ENCODE measurements at regions not wholly inside any gene's neighbourhood (a gene's known extent, or its start where the extent isn't known, plus 50 kb on each side); places are given as distances from the start of the nearest gene placed in this dataset.

DNA sequence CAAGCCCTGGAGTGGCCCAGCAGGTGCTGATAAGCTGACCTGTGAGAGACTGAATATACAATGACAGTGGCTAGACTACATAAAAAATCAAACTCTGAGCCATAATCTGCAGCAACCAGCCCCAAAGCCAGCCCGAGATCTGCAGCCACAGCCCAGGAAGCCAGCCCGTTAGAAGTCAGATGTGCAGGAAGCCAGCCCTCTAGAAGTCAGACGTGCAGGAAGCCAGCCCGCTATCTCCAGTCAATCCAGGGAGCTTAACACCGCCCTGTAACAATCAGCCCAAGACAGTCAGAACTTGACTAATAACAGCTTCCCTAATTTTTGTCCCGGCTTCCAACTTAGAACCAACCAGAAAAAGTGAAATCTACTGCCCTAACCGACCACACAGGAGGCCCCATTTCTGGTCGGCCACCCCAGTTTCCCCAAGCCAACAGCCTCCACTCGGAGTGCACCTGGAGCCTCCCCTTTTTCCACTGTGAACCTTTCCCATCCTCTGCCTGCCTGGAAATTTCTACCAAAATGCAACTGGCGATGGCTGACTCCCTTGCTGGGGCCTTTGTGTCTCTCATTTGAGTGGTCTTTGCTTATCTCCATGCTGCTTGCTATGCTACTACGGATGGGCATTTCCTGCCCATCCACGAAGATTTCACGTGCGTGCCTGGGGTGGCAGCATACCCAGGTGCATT, 769.3 kb downstream of the KCNJ18 start:
- no peaks in the 10 kb centered on the region for H3K36me3 ChIP-seq
- no peak for DNase-seq
- intact Hi-C loops (cut with DNase I; ENCODE audit: low total_unique reads) (no loop called here), in situ Hi-C loops (cut with MboI; ENCODE audit: low sequenced_read_pairs in 4 of 4) (loop anchor here in 1 of 4 donors (25.0 kb wide), 1 partner anchor 124 kb away; no protein-coding TSS in a partner anchor)
- H3K4me3 ChIP-seq = no peak overlapping the region
- H3K27ac ChIP-seq = no peak overlapping the region
- ATAC-seq = no peak
- no peaks in the 10 kb centered on the region for H3K9me3 ChIP-seq
- H3K27me3 ChIP-seq = no peaks in the 10 kb centered on the region
- TF ChIP-seq POLR2A (IDR thresholded peaks at IDR 0.05) = no peak
- TF ChIP-seq, protein P1, sequence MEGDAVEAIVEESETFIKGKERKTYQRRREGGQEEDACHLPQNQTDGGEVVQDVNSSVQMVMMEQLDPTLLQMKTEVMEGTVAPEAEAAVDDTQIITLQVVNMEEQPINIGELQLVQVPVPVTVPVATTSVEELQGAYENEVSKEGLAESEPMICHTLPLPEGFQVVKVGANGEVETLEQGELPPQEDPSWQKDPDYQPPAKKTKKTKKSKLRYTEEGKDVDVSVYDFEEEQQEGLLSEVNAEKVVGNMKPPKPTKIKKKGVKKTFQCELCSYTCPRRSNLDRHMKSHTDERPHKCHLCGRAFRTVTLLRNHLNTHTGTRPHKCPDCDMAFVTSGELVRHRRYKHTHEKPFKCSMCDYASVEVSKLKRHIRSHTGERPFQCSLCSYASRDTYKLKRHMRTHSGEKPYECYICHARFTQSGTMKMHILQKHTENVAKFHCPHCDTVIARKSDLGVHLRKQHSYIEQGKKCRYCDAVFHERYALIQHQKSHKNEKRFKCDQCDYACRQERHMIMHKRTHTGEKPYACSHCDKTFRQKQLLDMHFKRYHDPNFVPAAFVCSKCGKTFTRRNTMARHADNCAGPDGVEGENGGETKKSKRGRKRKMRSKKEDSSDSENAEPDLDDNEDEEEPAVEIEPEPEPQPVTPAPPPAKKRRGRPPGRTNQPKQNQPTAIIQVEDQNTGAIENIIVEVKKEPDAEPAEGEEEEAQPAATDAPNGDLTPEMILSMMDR (IDR thresholded peaks at IDR 0.05 in 4 of 5, conservative IDR thresholded peaks at IDR 0.05 in 1 of 5) = no peak
- no peaks in the 10 kb centered on the region for H3K4me1 ChIP-seq

DNA sequence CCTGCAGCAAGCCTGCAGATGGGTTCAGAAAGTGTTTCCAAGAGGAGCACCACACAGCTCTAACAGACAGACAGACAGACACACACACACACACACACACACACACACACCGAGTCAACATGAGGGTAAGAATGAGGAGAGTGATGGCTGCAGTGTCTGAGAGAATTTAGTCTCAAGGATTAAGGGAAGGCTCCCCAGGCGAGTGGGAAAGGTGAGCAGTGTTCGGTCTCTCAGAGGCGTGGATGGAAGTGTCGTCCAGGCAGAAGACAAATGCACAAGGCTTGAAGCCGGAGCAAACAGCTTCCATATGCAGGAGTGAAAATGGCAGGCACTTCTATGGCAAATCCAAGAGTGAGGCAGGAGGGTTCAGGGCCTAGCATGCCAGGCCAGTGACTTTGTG, 770.1 kb downstream of the KCNJ18 start:
- Histone ChIP-seq H3K36me3 (no peaks in the 10 kb centered on the region), H3K9me3 (no peaks in the 10 kb centered on the region), H3K27ac (no peak overlapping the region), H3K27me3 (no peaks in the 10 kb centered on the region), H3K4me3 (no peak overlapping the region), H3K4me1 (no peaks in the 10 kb centered on the region)
- no peak for TF ChIP-seq POLR2A (IDR thresholded peaks at IDR 0.05)
- TF ChIP-seq, protein P1 (IDR thresholded peaks at IDR 0.05 in 4 of 5, conservative IDR thresholded peaks at IDR 0.05 in 1 of 5) = no peak
- intact Hi-C loops (cut with DNase I; ENCODE audit: low total_unique reads) = no loop called here
- no peak for DNase-seq
- in situ Hi-C loops (cut with MboI; ENCODE audit: low sequenced_read_pairs in 4 of 4) = loop anchor here in 1 of 4 donors (25.0 kb wide), 1 partner anchor 125 kb away; no protein-coding TSS in a partner anchor
- ATAC-seq = no peak

DNA sequence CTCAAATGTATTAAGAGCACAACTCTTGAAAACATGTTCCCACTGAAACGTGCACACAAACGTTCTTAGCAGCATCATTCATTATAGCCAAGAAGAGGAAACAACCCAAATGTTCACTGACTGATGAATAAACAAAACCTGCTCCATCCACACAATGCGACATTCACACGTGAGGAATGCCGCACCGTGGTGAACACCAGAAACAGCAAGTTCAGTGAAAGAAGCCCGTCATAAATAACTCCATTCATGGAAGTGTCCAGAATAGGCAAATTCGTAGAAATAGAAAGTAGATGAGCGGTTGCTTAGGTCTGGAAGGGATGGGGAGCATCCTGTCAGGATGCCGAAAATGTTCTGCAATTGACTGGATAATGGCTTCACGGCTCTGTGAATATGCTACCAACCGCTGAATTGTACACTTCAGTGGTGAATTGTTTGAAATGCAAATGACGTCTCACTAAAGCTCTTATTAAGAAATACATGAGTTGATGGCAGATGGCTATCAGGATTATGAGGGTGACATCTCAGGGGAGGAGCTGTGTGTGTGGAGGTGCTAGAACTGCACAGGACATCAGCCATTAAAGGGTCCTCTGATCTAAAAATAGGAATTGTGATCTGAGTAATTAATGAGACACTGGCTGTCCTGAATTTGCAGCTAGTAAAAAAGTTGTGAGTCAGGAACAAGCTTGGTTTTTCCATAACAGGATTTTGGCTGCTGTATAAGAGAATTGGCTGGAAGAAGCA, 771.0 kb downstream of the KCNJ18 start:
- Histone ChIP-seq H3K27me3 (no peaks in the 10 kb centered on the region), H3K4me1 (no peaks in the 10 kb centered on the region), H3K36me3 (no peaks in the 10 kb centered on the region), H3K9me3 (no peaks in the 10 kb centered on the region), H3K4me3 (no peak overlapping the region), H3K27ac (no peak overlapping the region)
- intact Hi-C loops (cut with DNase I; ENCODE audit: low total_unique reads) (no loop called here), in situ Hi-C loops (cut with MboI; ENCODE audit: low sequenced_read_pairs in 4 of 4) (loop anchor here in 1 of 4 donors (25.0 kb wide), 1 partner anchor 126 kb away; no protein-coding TSS in a partner anchor)
- TF ChIP-seq, protein P1 (IDR thresholded peaks at IDR 0.05 in 4 of 5, conservative IDR thresholded peaks at IDR 0.05 in 1 of 5) = no peak
- no peak for TF ChIP-seq POLR2A (IDR thresholded peaks at IDR 0.05)
- no peak for ATAC-seq
- no peak for DNase-seq

DNA sequence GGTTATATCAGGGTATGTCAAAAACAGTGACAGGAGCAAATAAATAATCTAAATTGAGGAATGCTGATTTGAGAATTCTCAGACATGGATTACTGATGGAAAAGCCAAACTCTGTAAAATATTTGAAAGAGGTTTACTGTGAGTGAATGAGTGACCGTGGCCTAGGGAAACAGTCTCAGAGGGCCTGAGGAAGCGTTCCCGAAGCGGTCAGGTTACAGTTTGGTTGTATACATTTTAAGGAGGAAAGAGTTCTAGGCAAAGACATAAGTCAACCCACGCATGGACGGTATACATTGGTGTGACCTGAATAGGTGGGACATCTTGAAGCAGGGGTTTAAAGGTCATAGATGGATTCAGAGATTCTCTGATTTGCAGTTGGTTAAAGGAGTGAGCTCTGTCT, 771.7 kb downstream of the KCNJ18 start:
- ATAC-seq = no peak
- no peaks in the 10 kb centered on the region for H3K27me3 ChIP-seq
- intact Hi-C loops (cut with DNase I; ENCODE audit: low total_unique reads) = no loop called here
- DNase-seq = no peak
- H3K4me3 ChIP-seq = no peak overlapping the region
- in situ Hi-C loops (cut with MboI; ENCODE audit: low sequenced_read_pairs in 4 of 4) = loop anchor here in 1 of 4 donors (25.0 kb wide), 1 partner anchor 127 kb away; no protein-coding TSS in a partner anchor
- no peak overlapping the region for H3K27ac ChIP-seq
- H3K9me3 ChIP-seq = no peaks in the 10 kb centered on the region
- TF ChIP-seq POLR2A (IDR thresholded peaks at IDR 0.05) = no peak
- TF ChIP-seq, protein P1 (IDR thresholded peaks at IDR 0.05 in 4 of 5, conservative IDR thresholded peaks at IDR 0.05 in 1 of 5) = no peak
- H3K36me3 ChIP-seq = no peaks in the 10 kb centered on the region
- no peaks in the 10 kb centered on the region for H3K4me1 ChIP-seq
